ENCODE measurements at regions not wholly inside any gene's neighbourhood (a gene's known extent, or its start where the extent isn't known, plus 50 kb on each side); places are given as distances from the start of the nearest gene placed in this dataset.

- TF ChIP-seq SNAI2 (CRISPR knock-in tag; IDR thresholded peaks at IDR 0.05) (no peak), ZFP30 (CRISPR knock-in tag; IDR thresholded peaks at IDR 0.05) (no peak), TCF4 (CRISPR knock-in tag; IDR thresholded peaks at IDR 0.05; ENCODE audit: borderline replicate concordance) (no peak), PATZ1 (CRISPR knock-in tag; IDR thresholded peaks at IDR 0.05; ENCODE audit: borderline replicate concordance) (no peak), CREB5 (CRISPR knock-in tag; IDR thresholded peaks at IDR 0.05; ENCODE audit: low read depth) (no peak), TSHZ2 (CRISPR knock-in tag; IDR thresholded peaks at IDR 0.05) (no peak)
Measured at GRCh38 chr1:232305050-232305449, 324.9 kb downstream of the SIPA1L2 start.
